Activated T-helper 2 cell treated with anti-CD3 and anti-CD28 coated beads, Interferon-gamma antibody, Interleukin-2, Interleukin-4, amounts not matched to agents 10 μg/mL and 5 μg/mL and 100 μg/mL, durations not matched to agents 14 hours and 24 hours and 36 hours (primary cell): ENCODE measurements at regions not wholly inside any gene's neighbourhood (a gene's known extent, or its start where the extent isn't known, plus 50 kb on each side); places are given as distances from the start of the nearest gene placed in this dataset.

Experiments
- DNase-seq: peaks from one replicate; pipeline ENCODE4 v3.0.0; 2021; ENCODE audit warnings: low spot score
- H3K27ac Mint-ChIP-seq: one replicate; pipeline ENCODE4 v1.8.0; 2021; ENCODE audit warnings: mixed read lengths
- H3K27me3 Mint-ChIP-seq: one replicate; pipeline ENCODE4 v1.8.0; 2021; ENCODE audit warnings: low read depth, mixed read lengths
- H3K36me3 Mint-ChIP-seq: one replicate; pipeline ENCODE4 v1.8.0; 2021; ENCODE audit warnings: low read depth, mixed read lengths
- H3K4me1 Mint-ChIP-seq: one replicate; pipeline ENCODE4 v1.8.0; 2021; ENCODE audit warnings: low read depth, mixed read lengths
- H3K4me3 Mint-ChIP-seq: one replicate; pipeline ENCODE4 v1.8.0; 2021; ENCODE audit warnings: low read depth, mild to moderate bottlenecking, moderate library complexity, mixed read lengths
- H3K9me3 Mint-ChIP-seq: one replicate; pipeline ENCODE4 v1.8.0; 2021; ENCODE audit warnings: mixed read lengths
- intact Hi-C: fragments of 100-400 bp; cut with micrococcal nuclease; formaldehyde crosslinking; loops from one replicate; pipeline ENCODE4 v1.15.1; 2023

DNA sequence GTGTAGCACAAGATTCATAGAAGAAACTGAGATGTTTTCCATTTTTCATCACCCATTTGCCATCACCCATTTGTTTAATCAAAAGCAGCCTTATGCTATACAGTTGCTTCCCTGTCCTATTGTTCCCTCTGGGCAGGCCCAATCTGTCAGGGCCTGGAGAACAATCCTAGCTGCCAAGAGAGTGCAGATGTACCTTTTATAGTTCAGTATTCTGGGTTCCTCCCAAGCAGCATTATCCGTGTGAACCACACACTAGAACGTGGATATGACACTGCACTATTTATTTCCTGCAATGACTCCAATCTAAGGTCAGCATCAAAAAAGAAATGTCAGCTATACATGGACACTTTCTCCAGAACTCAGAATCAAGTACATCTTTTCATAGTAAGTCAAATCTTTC is 269.0 kb downstream of the ADGRA3 start:
- Mint-ChIP-seq H3K27ac (no peak overlapping the region), H3K9me3 (no peaks in the 10 kb centered on the region), H3K36me3 (no peaks in the 10 kb centered on the region), H3K4me1 (peaks cover 15% of the 10 kb centered on the region), H3K4me3 (no peak overlapping the region), H3K27me3 (no peaks in the 10 kb centered on the region)
- DNase-seq: no peak
- intact Hi-C loops: loop anchor here (10.0 kb wide), 1 partner anchor 368 kb away; no protein-coding TSS in a partner anchor

- Mint-ChIP-seq H3K27ac (no peak overlapping the region), H3K4me3 (no peak overlapping the region), H3K9me3 (no peaks in the 10 kb centered on the region), H3K27me3 (no peaks in the 10 kb centered on the region), H3K4me1 (peaks cover 24% of the 10 kb centered on the region), H3K36me3 (no peaks in the 10 kb centered on the region)
- no peak for DNase-seq
- intact Hi-C loops: loop anchor here (10.0 kb wide), 1 partner anchor 370 kb away; no protein-coding TSS in a partner anchor
These were observed 270.6 kb downstream of the ADGRA3 start for GRCh38 chr4:22245294-22245693.

DNA sequence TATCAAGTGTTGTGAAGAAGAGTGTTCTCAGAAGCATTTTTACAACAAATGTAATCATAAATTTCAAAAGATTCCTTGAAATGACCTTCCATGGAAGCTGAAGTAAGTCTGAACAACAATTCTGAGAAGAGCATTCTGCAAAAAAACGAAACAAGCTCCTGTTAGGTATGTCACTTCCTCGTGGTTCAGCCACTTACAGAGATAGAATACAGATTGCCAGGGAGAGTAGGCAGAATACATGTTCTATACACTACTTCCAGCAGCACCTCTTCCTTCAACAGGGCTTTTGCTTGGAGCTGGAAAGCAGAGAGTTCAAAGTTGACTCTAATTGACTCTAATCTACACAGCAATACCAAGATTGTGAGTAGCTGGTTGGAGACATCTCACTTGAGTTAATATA is 274.5 kb downstream of the ADGRA3 start:
- Mint-ChIP-seq H3K9me3 (no peaks in the 10 kb centered on the region), H3K27me3 (no peaks in the 10 kb centered on the region), H3K4me3 (no peak overlapping the region), H3K4me1 (peaks cover 32% of the 10 kb centered on the region), H3K27ac (peak overlapping the region; percentile 34), H3K36me3 (no peaks in the 10 kb centered on the region)
- intact Hi-C loops: loop anchor here (10.0 kb wide), 1 partner anchor 373 kb away; no protein-coding TSS in a partner anchor
- DNase-seq: no peak

- peak overlapping the region; percentile 22 for H3K27ac Mint-ChIP-seq
- DNase-seq: no peak
- H3K27me3 Mint-ChIP-seq: no peaks in the 10 kb centered on the region
- intact Hi-C loops: loop anchor here (10.0 kb wide), 1 partner anchor 374 kb away; no protein-coding TSS in a partner anchor
- H3K36me3 Mint-ChIP-seq: no peaks in the 10 kb centered on the region
- H3K9me3 Mint-ChIP-seq: no peaks in the 10 kb centered on the region
- peaks cover 32% of the 10 kb centered on the region for H3K4me1 Mint-ChIP-seq
- H3K4me3 Mint-ChIP-seq: no peak overlapping the region
These were observed 275.1 kb downstream of the ADGRA3 start for GRCh38 chr4:22240814-22241213.

- no peaks in the 10 kb centered on the region for H3K27me3 Mint-ChIP-seq
- no peak for DNase-seq
- peaks cover 28% of the 10 kb centered on the region for H3K4me1 Mint-ChIP-seq
- intact Hi-C loops: loop anchor here (5.0 kb wide), 1 partner anchor 454 kb away; the partner anchor contains the start of gene GBA3
- no peaks in the 10 kb centered on the region for H3K9me3 Mint-ChIP-seq
- no peaks in the 10 kb centered on the region for H3K36me3 Mint-ChIP-seq
- H3K4me3 Mint-ChIP-seq: no peak overlapping the region
- no peak overlapping the region for H3K27ac Mint-ChIP-seq
These were observed 277.1 kb downstream of the ADGRA3 start for GRCh38 chr4:22238742-22239141.

GRCh38 chr4:22237846-22238494 is 277.9 kb downstream of the ADGRA3 start:
- DNase-seq: no peak
- peaks cover 21% of the 10 kb centered on the region for H3K4me1 Mint-ChIP-seq
- no peaks in the 10 kb centered on the region for H3K27me3 Mint-ChIP-seq
- no peaks in the 10 kb centered on the region for H3K36me3 Mint-ChIP-seq
- no peaks in the 10 kb centered on the region for H3K9me3 Mint-ChIP-seq
- peak overlapping the region; percentile 24 for H3K27ac Mint-ChIP-seq
- peak overlapping the region; percentile 64 for H3K4me3 Mint-ChIP-seq
- intact Hi-C loops: loop anchor here (1.0 to 5.0 kb wide), 3 partner anchors 119 to 454 kb away; partner anchors contain the start of gene GBA3

DNA sequence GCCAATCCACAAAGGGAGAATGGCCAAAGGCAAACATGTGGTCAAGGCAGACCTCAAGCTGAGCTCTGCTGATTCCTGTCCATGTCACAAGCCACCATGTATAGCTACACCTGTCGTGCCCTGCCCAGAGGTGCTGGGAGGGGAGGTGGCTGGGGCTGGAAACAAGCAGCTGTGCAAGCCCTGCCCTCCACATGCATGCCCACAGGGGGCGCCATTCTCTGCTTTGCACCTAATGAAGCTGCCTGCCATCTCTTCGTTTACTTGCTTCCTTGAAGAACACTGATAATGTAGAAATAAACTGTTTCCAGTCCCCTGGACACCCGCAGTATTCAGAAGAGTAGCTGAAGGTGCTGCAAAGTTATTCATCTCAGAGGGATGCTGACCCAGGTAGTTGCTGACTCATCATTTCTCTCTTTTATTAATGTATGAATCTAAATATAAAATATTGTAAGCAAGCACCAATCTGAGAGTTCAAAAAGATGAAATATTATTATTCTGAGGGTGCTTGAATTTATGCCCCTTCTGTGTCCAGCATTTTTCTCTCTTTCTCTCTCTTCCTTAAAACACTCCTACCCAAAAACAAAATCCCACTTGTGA is 278.6 kb downstream of the ADGRA3 start:
- DNase-seq: peak; percentile 57
- Mint-ChIP-seq H3K4me1 (peaks cover 21% of the 10 kb centered on the region), H3K27me3 (no peaks in the 10 kb centered on the region), H3K36me3 (no peaks in the 10 kb centered on the region), H3K9me3 (no peaks in the 10 kb centered on the region), H3K4me3 (peak overlapping the region; percentile 64), H3K27ac (no peak overlapping the region)
- intact Hi-C loops: loop anchor here (1.0 to 5.0 kb wide), 3 partner anchors 120 to 455 kb away; partner anchors contain the start of gene GBA3

DNA sequence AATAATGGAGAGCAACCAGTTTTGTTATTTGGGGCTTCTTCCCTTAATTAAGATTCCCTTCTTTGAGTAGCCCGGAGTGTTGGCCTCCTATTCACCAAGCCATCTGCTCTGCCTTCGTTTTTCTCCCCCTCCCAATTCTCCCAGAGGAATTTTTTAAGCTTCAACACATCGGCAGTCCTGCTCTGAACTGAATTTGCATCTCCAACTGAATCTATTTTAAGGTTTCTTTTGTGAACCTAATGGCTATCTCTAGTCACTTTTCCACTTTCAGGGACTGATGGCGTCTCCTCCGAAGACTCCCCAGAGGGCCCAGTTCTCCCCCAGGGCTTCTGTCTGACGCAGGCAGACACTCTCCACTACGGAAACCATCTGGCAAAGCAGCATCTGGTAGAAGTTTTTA is 280.2 kb downstream of the ADGRA3 start:
- peaks cover 3% of the 10 kb centered on the region for H3K27me3 Mint-ChIP-seq
- H3K9me3 Mint-ChIP-seq: no peaks in the 10 kb centered on the region
- H3K36me3 Mint-ChIP-seq: no peaks in the 10 kb centered on the region
- H3K4me3 Mint-ChIP-seq: no peak overlapping the region
- H3K27ac Mint-ChIP-seq: no peak overlapping the region
- intact Hi-C loops: loop anchor here (5.0 kb wide), 1 partner anchor 457 kb away; the partner anchor contains the start of gene GBA3
- H3K4me1 Mint-ChIP-seq: peaks cover 12% of the 10 kb centered on the region
- DNase-seq: no peak

DNA sequence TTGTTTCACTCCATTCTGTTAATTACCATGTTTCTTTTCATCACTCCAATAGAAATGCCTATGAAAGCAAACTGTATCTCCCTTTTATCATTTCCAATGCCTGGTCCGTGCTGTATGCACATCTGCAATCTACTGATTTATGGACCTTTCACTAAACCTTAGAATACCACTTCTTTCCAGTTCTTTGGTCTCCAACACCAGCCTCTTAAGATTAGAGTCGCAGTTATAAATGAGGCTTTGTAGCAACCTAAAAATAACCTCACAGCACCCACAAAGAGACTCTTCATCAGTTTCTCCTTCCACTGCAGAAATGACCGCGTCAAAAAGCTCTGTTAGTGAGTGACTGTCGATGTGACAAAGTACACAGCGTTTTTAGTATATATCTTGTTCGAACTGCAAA is 282.6 kb downstream of the ADGRA3 start:
- Mint-ChIP-seq H3K4me3 (no peak overlapping the region), H3K27ac (no peak overlapping the region), H3K4me1 (peaks cover 5% of the 10 kb centered on the region), H3K36me3 (no peaks in the 10 kb centered on the region), H3K9me3 (no peaks in the 10 kb centered on the region), H3K27me3 (peaks cover 3% of the 10 kb centered on the region)
- intact Hi-C loops: no loop called here
- DNase-seq: no peak

DNA sequence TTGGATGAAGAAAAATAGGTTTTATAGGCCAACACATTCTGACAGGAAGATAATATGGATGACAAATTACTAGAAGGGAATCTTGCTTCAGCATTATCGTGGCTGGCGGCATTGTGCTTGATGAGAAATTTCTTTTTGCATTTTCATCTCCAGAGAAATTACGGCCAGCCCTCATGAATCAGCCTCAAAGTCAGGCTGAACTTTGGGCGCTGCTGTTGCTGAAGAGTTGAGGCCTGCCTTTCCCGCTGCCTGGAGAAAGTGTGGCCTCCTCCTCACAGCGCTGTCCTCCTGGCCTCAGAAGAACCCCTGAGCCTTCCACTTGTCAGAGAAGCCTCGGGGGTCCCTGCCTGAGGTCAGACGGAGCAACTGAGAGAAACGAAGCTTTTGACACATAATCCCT is 272.4 kb upstream of the KCNIP4 start:
- intact Hi-C loops: no loop called here
- Mint-ChIP-seq H3K27me3 (no peaks in the 10 kb centered on the region), H3K36me3 (no peaks in the 10 kb centered on the region), H3K4me1 (no peaks in the 10 kb centered on the region), H3K27ac (no peak overlapping the region), H3K4me3 (no peak overlapping the region), H3K9me3 (no peaks in the 10 kb centered on the region)
- DNase-seq: no peak

DNA sequence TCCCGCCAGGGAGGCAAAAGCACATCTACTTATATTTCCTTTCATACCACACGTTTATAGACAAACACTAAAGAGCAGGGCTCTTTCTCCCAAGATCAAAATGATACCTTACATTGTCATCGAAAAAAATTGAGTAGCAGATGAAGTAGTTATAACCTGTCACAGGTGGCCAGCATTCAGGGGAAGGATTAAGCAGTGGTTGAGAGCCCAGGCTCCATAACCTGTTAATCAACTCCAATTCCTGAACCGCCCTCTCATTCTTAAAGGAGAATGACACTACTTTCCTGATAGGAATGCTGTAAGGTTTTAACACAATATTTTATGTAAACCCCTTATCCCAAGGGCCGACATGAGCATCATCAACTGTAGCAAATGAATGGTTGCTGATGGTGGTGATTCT is 268.9 kb upstream of the KCNIP4 start:
- no peaks in the 10 kb centered on the region for H3K4me1 Mint-ChIP-seq
- peaks cover 2% of the 10 kb centered on the region for H3K27me3 Mint-ChIP-seq
- no peak for DNase-seq
- H3K4me3 Mint-ChIP-seq: no peak overlapping the region
- no peaks in the 10 kb centered on the region for H3K9me3 Mint-ChIP-seq
- intact Hi-C loops: no loop called here
- H3K36me3 Mint-ChIP-seq: no peaks in the 10 kb centered on the region
- no peak overlapping the region for H3K27ac Mint-ChIP-seq

GRCh38 chr4:22216278-22216677 is 267.7 kb upstream of the KCNIP4 start:
- no peaks in the 10 kb centered on the region for H3K36me3 Mint-ChIP-seq
- peaks cover 3% of the 10 kb centered on the region for H3K27me3 Mint-ChIP-seq
- intact Hi-C loops: no loop called here
- no peaks in the 10 kb centered on the region for H3K4me1 Mint-ChIP-seq
- DNase-seq: no peak
- no peak overlapping the region for H3K4me3 Mint-ChIP-seq
- no peak overlapping the region for H3K27ac Mint-ChIP-seq
- no peaks in the 10 kb centered on the region for H3K9me3 Mint-ChIP-seq

DNA sequence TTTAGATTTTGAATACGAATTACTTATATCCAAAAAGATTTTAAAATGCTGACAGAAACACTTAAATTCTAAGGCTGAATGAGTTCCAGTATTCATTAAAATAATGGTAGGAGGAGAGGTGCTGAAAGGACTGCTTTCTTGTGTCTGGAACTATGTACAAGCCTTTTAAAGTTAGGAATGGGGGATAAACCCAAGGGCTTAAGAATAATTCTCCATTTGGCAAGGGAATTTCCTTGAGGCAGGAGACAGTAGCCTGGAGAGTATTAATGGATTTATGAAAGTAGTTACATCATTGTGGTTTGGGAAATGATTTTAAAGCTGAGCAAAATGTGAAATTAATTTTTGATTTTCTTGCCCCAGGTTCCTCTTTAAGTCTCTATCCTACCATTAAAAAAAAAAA is 266.5 kb upstream of the KCNIP4 start:
- H3K36me3 Mint-ChIP-seq: no peaks in the 10 kb centered on the region
- H3K4me3 Mint-ChIP-seq: no peak overlapping the region
- no peaks in the 10 kb centered on the region for H3K9me3 Mint-ChIP-seq
- DNase-seq: no peak
- peaks cover 3% of the 10 kb centered on the region for H3K27me3 Mint-ChIP-seq
- no peak overlapping the region for H3K27ac Mint-ChIP-seq
- H3K4me1 Mint-ChIP-seq: no peaks in the 10 kb centered on the region
- intact Hi-C loops: no loop called here
